GM23338 (cell line): ENCODE measurements at regions not wholly inside any gene's neighbourhood (a gene's known extent, or its start where the extent isn't known, plus 50 kb on each side); places are given as distances from the start of the nearest gene placed in this dataset.

Source experiments
- ATAC-seq: fragments of 200-7000 bp; cut with Tn5 transposase; 3 replicates; pipeline ENCODE4 v1.9.1; 2020
- DNase-seq: peaks from one replicate; pipeline ENCODE4 v3.0.0-alpha.2; 2015; ENCODE audit warnings: low spot score
- H2AFZ ChIP-seq: fragments of 200-600 bp; sonication (generic); 2 replicates; pipeline ENCODE4 v1.8.0; 2016; ENCODE audit warnings: antibody characterized with exemption, mild to moderate bottlenecking, moderate library complexity
- H3F3A ChIP-seq: fragments of 200-600 bp; sonication (generic); replicated peaks from 2 replicates; pipeline ENCODE4 v1.8.0; 2017; ENCODE audit warnings: antibody characterized with exemption, mixed run types, low read depth
- H3K27ac ChIP-seq: fragments of 200-600 bp; sonication (generic); 2 replicates; pipeline ENCODE4 v1.6.1; 2016; ENCODE audit warnings: low read depth
- H3K27me3 ChIP-seq: fragments of 200-600 bp; sonication (generic); 2 replicates; pipeline ENCODE4 v1.8.0; 2016; ENCODE audit warnings: mild to moderate bottlenecking, mixed run types, moderate library complexity; ENCODE audit not compliant: insufficient read depth
- H3K36me3 ChIP-seq: fragments of 200-600 bp; sonication (generic); 2 replicates; pipeline ENCODE4 v1.8.0; 2016; ENCODE audit warnings: mild to moderate bottlenecking; ENCODE audit not compliant: insufficient read depth
- H3K4me1 ChIP-seq: fragments of 200-600 bp; sonication (generic); 2 replicates; pipeline ENCODE4 v1.8.0; 2016; ENCODE audit warnings: mild to moderate bottlenecking, moderate library complexity; ENCODE audit not compliant: insufficient read depth
- H3K4me2 ChIP-seq: fragments of 200-600 bp; sonication (generic); 2 replicates; pipeline ENCODE4 v1.7.1; 2017; ENCODE audit warnings: mixed run types
- H3K4me3 ChIP-seq: fragments of 200-600 bp; sonication (generic); 2 replicates; pipeline ENCODE4 v1.6.1; 2016; ENCODE audit warnings: mixed run types
- H3K79me2 ChIP-seq: fragments of 200-600 bp; sonication (generic); replicated peaks from 2 replicates; pipeline ENCODE4 v1.8.0; 2017; ENCODE audit warnings: mild to moderate bottlenecking; ENCODE audit not compliant: insufficient read depth
- H3K9me2 ChIP-seq: fragments of 200-600 bp; sonication (generic); 2 replicates; pipeline ENCODE4 v1.8.0; 2017; ENCODE audit not compliant: insufficient read depth
- H4K20me1 ChIP-seq: fragments of 200-600 bp; sonication (generic); replicated peaks from 2 replicates; pipeline ENCODE4 v1.8.0; 2017; ENCODE audit warnings: mild to moderate bottlenecking; ENCODE audit not compliant: insufficient read depth
- H3K27ac Mint-ChIP-seq: 2 replicates; pipeline ENCODE4 v1.8.0; 2020; ENCODE audit warnings: inconsistent platforms, mild to moderate bottlenecking, moderate library complexity, mixed read lengths
- H3K27me3 Mint-ChIP-seq: 3 replicates; pipeline ENCODE4 v1.8.0; 2022; ENCODE audit warnings: low read depth, mild to moderate bottlenecking, moderate library complexity, mixed read lengths, inconsistent platforms; ENCODE audit not compliant: insufficient read depth, poor library complexity
- H3K36me3 Mint-ChIP-seq: 3 replicates; pipeline ENCODE4 v1.8.0; 2021; ENCODE audit warnings: low read depth, mild to moderate bottlenecking, inconsistent platforms, moderate library complexity, mixed read lengths
- H3K4me1 Mint-ChIP-seq: 3 replicates; pipeline ENCODE4 v1.8.0; 2020; ENCODE audit warnings: mild to moderate bottlenecking, inconsistent platforms, mixed read lengths
- H3K4me3 Mint-ChIP-seq: 3 replicates; pipeline ENCODE4 v1.8.0; 2021; ENCODE audit warnings: moderate library complexity, mild to moderate bottlenecking, inconsistent platforms, mixed read lengths
- H3K9me3 Mint-ChIP-seq: 3 replicates; pipeline ENCODE4 v1.8.0; 2020; ENCODE audit warnings: moderate library complexity, mild to moderate bottlenecking, inconsistent platforms, mixed read lengths
- CREB1 ChIP-seq: fragments of 250-450 bp; sonication (Bioruptor Pico); IDR thresholded peaks from 2 replicates; pipeline ENCODE4 v1.5.0; 2020; ENCODE audit warnings: low read depth, mild to moderate bottlenecking, moderate library complexity
- EZH2 ChIP-seq: fragments of 200-600 bp; sonication (generic); IDR thresholded peaks from one replicate; pipeline ENCODE4 v1.8.0; 2017; ENCODE audit warnings: antibody characterized with exemption, mild to moderate bottlenecking, low read depth; ENCODE audit not compliant: unreplicated experiment
- EZH2phosphoT487 ChIP-seq: fragments of 200-600 bp; sonication (generic); IDR thresholded peaks from one replicate; pipeline ENCODE4 v1.8.1; 2018; ENCODE audit warnings: antibody characterized with exemption; ENCODE audit not compliant: unreplicated experiment
- JUNB ChIP-seq: IDR thresholded peaks from one replicate; pipeline ENCODE4 v1.6.1; 2016; ENCODE audit warnings: antibody characterized with exemption; ENCODE audit not compliant: unreplicated experiment
- NANOG ChIP-seq: IDR thresholded peaks from 2 replicates; pipeline ENCODE4 v1.6.1; 2016; ENCODE audit warnings: antibody characterized with exemption, borderline replicate concordance
- POLR2AphosphoS5 ChIP-seq: IDR thresholded peaks from 2 replicates; pipeline ENCODE4 v1.6.1; 2016; ENCODE audit warnings: antibody characterized with exemption, low read depth
- STAT1 ChIP-seq: IDR thresholded peaks from one replicate; pipeline ENCODE4 v1.6.1; 2016; ENCODE audit warnings: antibody characterized with exemption; ENCODE audit not compliant: unreplicated experiment
- ZNF114 ChIP-seq: fragments of 250-450 bp; sonication (Bioruptor Pico); IDR thresholded peaks from 2 replicates; pipeline ENCODE4 v1.5.0; 2020; ENCODE audit warnings: mild to moderate bottlenecking, moderate library complexity
- ZNF331 ChIP-seq: fragments of 250-450 bp; sonication (Bioruptor Pico); IDR thresholded peaks from 2 replicates; pipeline ENCODE4 v1.5.0; 2020; ENCODE audit warnings: low read depth, mild to moderate bottlenecking, moderate library complexity
- ZNF462 ChIP-seq: fragments of 250-450 bp; sonication (Bioruptor Pico); IDR thresholded peaks from 2 replicates; pipeline ENCODE4 v1.5.0; 2020; ENCODE audit warnings: mild to moderate bottlenecking, moderate library complexity
- TF ChIP-seq, protein P1 (sequence below): IDR thresholded peaks from 2 replicates; pipeline ENCODE4 v1.6.1; 2016; ENCODE audit warnings: antibody characterized with exemption
- TF ChIP-seq, protein P2 (sequence below): IDR thresholded peaks from one replicate; pipeline ENCODE4 v1.6.1; 2018; ENCODE audit warnings: antibody characterized with exemption; ENCODE audit not compliant: unreplicated experiment
- TF ChIP-seq, protein P3 (sequence below), 2 experiments: fragments of 200-600 bp in 1 of 2; sonication (generic) in 1 of 2; conservative IDR thresholded peaks; 2 replicates each; pipeline versions ENCODE4 v1.5.1 to v1.6.1; 2016 to 2017; ENCODE audit warnings: antibody characterized with exemption in 2 of 2, low read depth in 2 of 2, mild to moderate bottlenecking in 2 of 2, moderate library complexity in 1 of 2

DNA sequence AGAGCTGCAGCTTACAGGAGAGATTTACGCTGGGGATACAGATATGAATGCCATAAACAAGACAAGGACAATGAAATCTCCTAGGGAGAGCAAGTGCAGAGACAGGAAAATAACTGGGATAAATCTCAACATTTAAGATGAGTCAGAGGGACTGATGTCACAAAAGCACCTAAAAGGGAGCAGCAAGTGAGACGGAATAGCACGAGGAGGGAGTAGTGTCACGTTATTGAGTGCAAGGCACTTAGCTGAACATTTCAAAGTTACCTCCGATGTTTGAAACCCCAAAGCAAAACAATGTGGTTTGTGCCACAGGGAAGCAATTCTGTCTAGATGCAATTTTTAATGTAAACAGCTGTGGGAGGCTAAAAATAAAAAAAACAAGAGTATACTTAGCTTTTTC is 1131.7 kb upstream of the EYS start:
- Mint-ChIP-seq H3K4me1 (no peaks in the 10 kb centered on the region), H3K27me3 (no peaks in the 10 kb centered on the region), H3K9me3 (peaks cover 6% of the 10 kb centered on the region; the same call in 2 of the 3 replicates), H3K27ac (no peak overlapping the region), H3K4me3 (no peak overlapping the region), H3K36me3 (no peaks in the 10 kb centered on the region)
- TF ChIP-seq ZNF331 (no peak), STAT1 (no peak), ZNF462 (no peak), EZH2 (no peak), ZNF114 (no peak), JUNB (no peak), EZH2phosphoT487 (no peak), POLR2AphosphoS5 (no peak), NANOG (no peak), CREB1 (CRISPR knock-in tag) (no peak)
- TF ChIP-seq, protein P1, sequence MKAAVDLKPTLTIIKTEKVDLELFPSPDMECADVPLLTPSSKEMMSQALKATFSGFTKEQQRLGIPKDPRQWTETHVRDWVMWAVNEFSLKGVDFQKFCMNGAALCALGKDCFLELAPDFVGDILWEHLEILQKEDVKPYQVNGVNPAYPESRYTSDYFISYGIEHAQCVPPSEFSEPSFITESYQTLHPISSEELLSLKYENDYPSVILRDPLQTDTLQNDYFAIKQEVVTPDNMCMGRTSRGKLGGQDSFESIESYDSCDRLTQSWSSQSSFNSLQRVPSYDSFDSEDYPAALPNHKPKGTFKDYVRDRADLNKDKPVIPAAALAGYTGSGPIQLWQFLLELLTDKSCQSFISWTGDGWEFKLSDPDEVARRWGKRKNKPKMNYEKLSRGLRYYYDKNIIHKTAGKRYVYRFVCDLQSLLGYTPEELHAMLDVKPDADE = no peak
- TF ChIP-seq, protein P2, sequence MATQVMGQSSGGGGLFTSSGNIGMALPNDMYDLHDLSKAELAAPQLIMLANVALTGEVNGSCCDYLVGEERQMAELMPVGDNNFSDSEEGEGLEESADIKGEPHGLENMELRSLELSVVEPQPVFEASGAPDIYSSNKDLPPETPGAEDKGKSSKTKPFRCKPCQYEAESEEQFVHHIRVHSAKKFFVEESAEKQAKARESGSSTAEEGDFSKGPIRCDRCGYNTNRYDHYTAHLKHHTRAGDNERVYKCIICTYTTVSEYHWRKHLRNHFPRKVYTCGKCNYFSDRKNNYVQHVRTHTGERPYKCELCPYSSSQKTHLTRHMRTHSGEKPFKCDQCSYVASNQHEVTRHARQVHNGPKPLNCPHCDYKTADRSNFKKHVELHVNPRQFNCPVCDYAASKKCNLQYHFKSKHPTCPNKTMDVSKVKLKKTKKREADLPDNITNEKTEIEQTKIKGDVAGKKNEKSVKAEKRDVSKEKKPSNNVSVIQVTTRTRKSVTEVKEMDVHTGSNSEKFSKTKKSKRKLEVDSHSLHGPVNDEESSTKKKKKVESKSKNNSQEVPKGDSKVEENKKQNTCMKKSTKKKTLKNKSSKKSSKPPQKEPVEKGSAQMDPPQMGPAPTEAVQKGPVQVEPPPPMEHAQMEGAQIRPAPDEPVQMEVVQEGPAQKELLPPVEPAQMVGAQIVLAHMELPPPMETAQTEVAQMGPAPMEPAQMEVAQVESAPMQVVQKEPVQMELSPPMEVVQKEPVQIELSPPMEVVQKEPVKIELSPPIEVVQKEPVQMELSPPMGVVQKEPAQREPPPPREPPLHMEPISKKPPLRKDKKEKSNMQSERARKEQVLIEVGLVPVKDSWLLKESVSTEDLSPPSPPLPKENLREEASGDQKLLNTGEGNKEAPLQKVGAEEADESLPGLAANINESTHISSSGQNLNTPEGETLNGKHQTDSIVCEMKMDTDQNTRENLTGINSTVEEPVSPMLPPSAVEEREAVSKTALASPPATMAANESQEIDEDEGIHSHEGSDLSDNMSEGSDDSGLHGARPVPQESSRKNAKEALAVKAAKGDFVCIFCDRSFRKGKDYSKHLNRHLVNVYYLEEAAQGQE = no peak
- TF ChIP-seq, protein P3, sequence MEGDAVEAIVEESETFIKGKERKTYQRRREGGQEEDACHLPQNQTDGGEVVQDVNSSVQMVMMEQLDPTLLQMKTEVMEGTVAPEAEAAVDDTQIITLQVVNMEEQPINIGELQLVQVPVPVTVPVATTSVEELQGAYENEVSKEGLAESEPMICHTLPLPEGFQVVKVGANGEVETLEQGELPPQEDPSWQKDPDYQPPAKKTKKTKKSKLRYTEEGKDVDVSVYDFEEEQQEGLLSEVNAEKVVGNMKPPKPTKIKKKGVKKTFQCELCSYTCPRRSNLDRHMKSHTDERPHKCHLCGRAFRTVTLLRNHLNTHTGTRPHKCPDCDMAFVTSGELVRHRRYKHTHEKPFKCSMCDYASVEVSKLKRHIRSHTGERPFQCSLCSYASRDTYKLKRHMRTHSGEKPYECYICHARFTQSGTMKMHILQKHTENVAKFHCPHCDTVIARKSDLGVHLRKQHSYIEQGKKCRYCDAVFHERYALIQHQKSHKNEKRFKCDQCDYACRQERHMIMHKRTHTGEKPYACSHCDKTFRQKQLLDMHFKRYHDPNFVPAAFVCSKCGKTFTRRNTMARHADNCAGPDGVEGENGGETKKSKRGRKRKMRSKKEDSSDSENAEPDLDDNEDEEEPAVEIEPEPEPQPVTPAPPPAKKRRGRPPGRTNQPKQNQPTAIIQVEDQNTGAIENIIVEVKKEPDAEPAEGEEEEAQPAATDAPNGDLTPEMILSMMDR (conservative IDR thresholded peaks at IDR 0.05; ENCODE audit: low read depth in 2 of 2) = no peak
- no peaks in the 10 kb centered on the region for H3K4me1 ChIP-seq
- no peak for DNase-seq
- no peaks in the 10 kb centered on the region for H3F3A ChIP-seq
- no peaks in the 10 kb centered on the region for H3K9me2 ChIP-seq
- no peak for ATAC-seq
- no peak overlapping the region for H3K4me3 ChIP-seq
- no peak overlapping the region for H3K27ac ChIP-seq
- no peaks in the 10 kb centered on the region for H3K27me3 ChIP-seq
- H4K20me1 ChIP-seq = no peaks in the 10 kb centered on the region
- no peaks in the 10 kb centered on the region for H3K79me2 ChIP-seq
- H3K36me3 ChIP-seq = no peaks in the 10 kb centered on the region
- no peak overlapping the region for H3K4me2 ChIP-seq
- H2AFZ ChIP-seq = no peak overlapping the region
